Endothelial cell of umbilical vein (primary cell): ENCODE measurements at regions not wholly inside any gene's neighbourhood (a gene's known extent, or its start where the extent isn't known, plus 50 kb on each side); places are given as distances from the start of the nearest gene placed in this dataset.

ENCODE experiments used
- BruUV-seq: library from RNA; stranded (reverse); fragments of 400-500 nt; replicated peaks from 2 replicates; lab custom pipeline; 2021; lab: Mats Ljungman, UMichigan
- CTCF ChIA-PET: fragments of 300-600, 350-600 bp; sonication (Branson Sonifier 250); formaldehyde crosslinking; loops from one replicate; lab custom pipeline; 2021; ENCODE audit warnings: antibody characterized with exemption, inconsistent platforms; lab: Charles Lee
- POLR2A ChIA-PET: fragments of 300-600, 350-600 bp; sonication (Branson Sonifier 250); formaldehyde crosslinking; loops from one replicate; lab custom pipeline; 2021; ENCODE audit warnings: antibody characterized with exemption, inconsistent platforms; lab: Charles Lee
- DNase-seq: peaks from one replicate; pipeline ENCODE4 v3.0.0-alpha.2; 2011; ENCODE audit warnings: low read depth, low spot score
- FAIRE-seq: peaks from 2 replicates; lab custom pipeline; 2011; peaks lifted over from hg19 to GRCh38; lab: Jason Lieb, UNC
- H2AFZ ChIP-seq: 2 replicates; pipeline ENCODE4 v1.6.0; 2012; ENCODE audit warnings: low read depth, low read length, control low read depth, inconsistent platforms
- H3K27ac ChIP-seq: 2 replicates; pipeline ENCODE4 v1.5.1; 2011; ENCODE audit warnings: low read depth, mild to moderate bottlenecking, control low read depth, low read length, moderate library complexity; ENCODE audit not compliant: insufficient read depth
- H3K27me3 ChIP-seq, 2 experiments: 2 replicates each; pipeline versions ENCODE4 v1.6.0 to v1.6.1; 2011; ENCODE audit warnings: low read length in 2 of 2, mixed read lengths in 1 of 2; ENCODE audit not compliant: control insufficient read depth in 2 of 2, insufficient read depth in 2 of 2
- H3K36me3 ChIP-seq, 2 experiments: 2 replicates in 1 of 2; 3 replicates in 1 of 2; pipeline ENCODE4 v1.5.1; 2011; ENCODE audit warnings: low read length in 2 of 2, mild to moderate bottlenecking in 1 of 2, moderate library complexity in 1 of 2; ENCODE audit not compliant: control insufficient read depth in 2 of 2, insufficient read depth in 2 of 2; ENCODE audit errors: extremely low read depth in 1 of 2
- H3K4me1 ChIP-seq: 3 replicates; pipeline ENCODE4 v1.5.1; 2011; ENCODE audit warnings: mild to moderate bottlenecking, low read length; ENCODE audit not compliant: control insufficient read depth, insufficient read depth; ENCODE audit errors: extremely low read depth
- H3K4me2 ChIP-seq: 2 replicates; pipeline ENCODE4 v1.6.1; 2011; ENCODE audit warnings: low read length, control low read depth, mixed read lengths; ENCODE audit not compliant: insufficient read depth
- H3K4me3 ChIP-seq, 3 experiments: fragments of 200-600 bp in 1 of 3; sonication (generic), shearing (Covaris generic) in 1 of 3; replicated peaks in 1 of 3; 2 replicates each; pipeline ENCODE4 v1.5.1; 2011 to 2016; ENCODE audit warnings: control low read depth in 3 of 3, low read length in 3 of 3, mild to moderate bottlenecking in 2 of 3, inconsistent platforms in 1 of 3, low read depth in 1 of 3, moderate library complexity in 1 of 3; ENCODE audit not compliant: insufficient read depth in 1 of 3
- H3K79me2 ChIP-seq: 2 replicates; pipeline ENCODE4 v1.6.0; 2012; ENCODE audit warnings: low read length, inconsistent platforms; ENCODE audit not compliant: control insufficient read depth, insufficient read depth
- H3K9ac ChIP-seq: replicated peaks from 2 replicates; pipeline ENCODE3; 2011; ENCODE audit warnings: low read length, control low read depth; ENCODE audit not compliant: insufficient read depth; ENCODE audit errors: extremely low read depth
- H3K9me1 ChIP-seq: replicated peaks from 3 replicates; pipeline ENCODE4 v1.6.0; 2011; ENCODE audit warnings: mild to moderate bottlenecking, low read length; ENCODE audit not compliant: control insufficient read depth, insufficient read depth; ENCODE audit errors: extremely low read depth
- H3K9me3 ChIP-seq: replicated peaks from 2 replicates; pipeline ENCODE4 v1.5.1; 2012; ENCODE audit warnings: low read length, inconsistent platforms; ENCODE audit not compliant: control insufficient read depth, insufficient read depth
- H4K20me1 ChIP-seq: replicated peaks from 2 replicates; pipeline ENCODE3; 2011; ENCODE audit warnings: mild to moderate bottlenecking, low read length; ENCODE audit not compliant: control insufficient read depth, insufficient read depth; ENCODE audit errors: extremely low read depth
- CTCF ChIP-seq, 2 donors: IDR thresholded peaks; 1 replicate in 1 of 2; 2 replicates in 1 of 2; pipeline ENCODE4 v1.5.1; 2011; ENCODE audit warnings: low read length in 2 of 2, mild to moderate bottlenecking in 2 of 2, moderate library complexity in 2 of 2, control low read depth in 1 of 2, inconsistent platforms in 1 of 2, low read depth in 1 of 2; ENCODE audit not compliant: insufficient read depth in 1 of 2; ENCODE audit errors: extremely low read depth in 1 of 2
- EZH2 ChIP-seq: IDR thresholded peaks from 2 replicates; pipeline ENCODE4 v1.6.1; 2012; ENCODE audit warnings: borderline replicate concordance, low read depth, mild to moderate bottlenecking, moderate library complexity, low read length, inconsistent platforms; ENCODE audit not compliant: severe bottlenecking
- FOS ChIP-seq: IDR thresholded peaks from 2 replicates; pipeline ENCODE4 v1.6.1; 2011; ENCODE audit warnings: mild to moderate bottlenecking, low read length, moderate library complexity, borderline replicate concordance; ENCODE audit not compliant: insufficient read depth
- GATA2 ChIP-seq: IDR thresholded peaks from 2 replicates; pipeline ENCODE4 v1.7.0; 2011; ENCODE audit warnings: low read depth, mild to moderate bottlenecking, moderate library complexity, mixed read lengths, low read length; ENCODE audit not compliant: insufficient read length, insufficient read depth
- JUN ChIP-seq: IDR thresholded peaks from 2 replicates; pipeline ENCODE4 v1.6.1; 2011; ENCODE audit warnings: borderline replicate concordance, low read depth; ENCODE audit not compliant: insufficient read length, insufficient read depth
- MYC ChIP-seq: IDR thresholded peaks from one replicate; pipeline ENCODE4 v1.6.1; 2011; ENCODE audit warnings: mild to moderate bottlenecking, low read depth, low read length
- POLR2A ChIP-seq: IDR thresholded peaks from 2 replicates; pipeline ENCODE4 v1.6.1; 2012; ENCODE audit warnings: low read depth, mild to moderate bottlenecking, control low read depth, low read length
- POLR2AphosphoS5 ChIP-seq: IDR thresholded peaks from 2 replicates; pipeline ENCODE4 v1.6.1; 2012; ENCODE audit warnings: low read depth, mild to moderate bottlenecking, control low read depth, low read length, moderate library complexity; ENCODE audit not compliant: insufficient read depth
- dilution Hi-C: fragments of 300-500 bp; cut with MboI; formaldehyde crosslinking; loops from one replicate; pipeline ENCODE4 v1.15.0; 2019; ENCODE audit warnings: low sequenced_read_pairs; ENCODE audit not compliant: extremely low pct_ligation_motif_present
- intact Hi-C: fragments of 100-400 bp; cut with micrococcal nuclease; formaldehyde crosslinking; loops from one replicate; pipeline ENCODE4 v1.10.0; 2022
- TF ChIP-seq, protein P1 (sequence below): IDR thresholded peaks from 2 replicates; pipeline ENCODE4 v1.6.1; 2011; ENCODE audit not compliant: insufficient read depth, insufficient read length

GRCh38 chr5:173765661-173766060 lies 122.5 kb upstream of the CPEB4 start:
- intact Hi-C loops (loop anchor here (1.0 to 10.0 kb wide), 8 partner anchors 17 to 991 kb away; partner anchors contain the start of genes BOD1, CPEB4 and DUSP1), dilution Hi-C loops (no loop called here)
- no TSS peak for BruUV-seq
- no peak for TF ChIP-seq CTCF (IDR thresholded peaks at IDR 0.05; ENCODE audit: extremely low read depth in 1 of 2, insufficient read depth in 1 of 2, low read depth in 1 of 2, low read length in 2 of 2)
- no peak for TF ChIP-seq GATA2
- TF ChIP-seq POLR2A: no peak
- TF ChIP-seq, protein P1, sequence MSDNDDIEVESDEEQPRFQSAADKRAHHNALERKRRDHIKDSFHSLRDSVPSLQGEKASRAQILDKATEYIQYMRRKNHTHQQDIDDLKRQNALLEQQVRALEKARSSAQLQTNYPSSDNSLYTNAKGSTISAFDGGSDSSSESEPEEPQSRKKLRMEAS: no peak
- no peak for TF ChIP-seq EZH2
- no peak for TF ChIP-seq POLR2AphosphoS5
- no peak for TF ChIP-seq JUN
- TF ChIP-seq FOS: no peak
- no peak for TF ChIP-seq MYC
- Histone ChIP-seq H3K4me2 (no peak overlapping the region), H3K9me1 (no peaks in the 10 kb centered on the region), H3K4me1 (peaks cover 27% of the 10 kb centered on the region), H3K9me3 (no peaks in the 10 kb centered on the region), H2AFZ (no peak overlapping the region), H3K27ac (peak overlapping the region; percentile 91), H3K9ac (peak overlapping the region; percentile 67), H3K36me3 (no peaks in the 10 kb centered on the region), H3K27me3 (no peaks in the 10 kb centered on the region), H3K4me3 (no peak overlapping the region), H3K79me2 (no peaks in the 10 kb centered on the region), H4K20me1 (no peaks in the 10 kb centered on the region)
- POLR2A ChIA-PET: interaction anchor here (1.0 to 1.2 kb wide), 2 partner anchors 122 to 125 kb away, joined by 4 to 6 read pairs; partner anchors contain the start of gene CPEB4
- FAIRE-seq (no peak), DNase-seq (no peak)
- CTCF ChIA-PET: interaction anchor here (0.7 to 2.9 kb wide), 3 partner anchors 13 to 160 kb away, joined by 3 to 19 read pairs (median 3); no protein-coding TSS in a partner anchor
